ENCODE measurements at regions not wholly inside any gene's neighbourhood (a gene's known extent, or its start where the extent isn't known, plus 50 kb on each side); places are given as distances from the start of the nearest gene placed in this dataset.

GRCh38 chr7:115747174-115747573, 283.4 kb downstream of the TFEC start:
- TF ChIP-seq POLR2A (IDR thresholded peaks at IDR 0.05) (no peak), CTCF (IDR thresholded peaks at IDR 0.05) (no peak)

GRCh38 chr7:115740043-115740442, 290.5 kb downstream of the TFEC start:
- Histone ChIP-seq H3K27me3 (no peaks in the 10 kb centered on the region), H3K27ac (no peak overlapping the region), H3K9me3 (no peaks in the 10 kb centered on the region), H3K4me3 (no peak overlapping the region), H3K4me1 (peaks cover 0 to 3% (median 0%) of the 10 kb centered on the region in 4 donors), H3K36me3 (no peaks in the 10 kb centered on the region)
- TF ChIP-seq POLR2A (IDR thresholded peaks at IDR 0.05) (no peak), CTCF (IDR thresholded peaks at IDR 0.05) (no peak)
- DNase-seq (no peak), ATAC-seq (no peak)
- intact Hi-C loops (cut with DNase I), result no loop called here

More at GRCh38 chr7:115747174-115747573, 283.4 kb downstream of the TFEC start:
- Histone ChIP-seq H3K4me1 (peaks cover 0 to 5% (median 0%) of the 10 kb centered on the region in 4 donors), H3K4me3 (no peak overlapping the region), H3K36me3 (no peaks in the 10 kb centered on the region), H3K27ac (no peak overlapping the region), H3K9me3 (no peaks in the 10 kb centered on the region), H3K27me3 (no peaks in the 10 kb centered on the region)
- WGBS (ENCODE audit: insufficient coverage, low coverage, low lambda C conversion rate, missing lambda C conversion rate), result 41% methylated on average over 4 of the region's 4 CpGs
- no peak for DNase-seq
- intact Hi-C loops (cut with DNase I), result no loop called here
- no peak for ATAC-seq

GRCh38 chr7:115734641-115735040, 295.9 kb downstream of the TFEC start:
- DNase-seq (no peak), ATAC-seq (no peak)
- TF ChIP-seq POLR2A (IDR thresholded peaks at IDR 0.05), result no peak
- TF ChIP-seq CTCF (IDR thresholded peaks at IDR 0.05), result no peak
- H3K4me1 ChIP-seq, result no peaks in the 10 kb centered on the region
- intact Hi-C loops (cut with DNase I), result no loop called here
- no peak overlapping the region for H3K4me3 ChIP-seq
- H3K9me3 ChIP-seq, result no peaks in the 10 kb centered on the region
- no peak overlapping the region for H3K27ac ChIP-seq
- no peaks in the 10 kb centered on the region for H3K27me3 ChIP-seq
- WGBS (ENCODE audit: insufficient coverage, low coverage, low lambda C conversion rate, missing lambda C conversion rate), result 47% methylated on average over 3 of the region's 3 CpGs
- H3K36me3 ChIP-seq, result no peaks in the 10 kb centered on the region

- ATAC-seq (no peak), DNase-seq (no peak)
- WGBS (ENCODE audit: insufficient coverage, low coverage, low lambda C conversion rate, missing lambda C conversion rate), result 37% methylated on average over 4 of the region's 4 CpGs
- Histone ChIP-seq H3K4me3 (no peak overlapping the region), H3K4me1 (no peaks in the 10 kb centered on the region), H3K27me3 (no peaks in the 10 kb centered on the region), H3K27ac (no peak overlapping the region), H3K9me3 (no peaks in the 10 kb centered on the region), H3K36me3 (no peaks in the 10 kb centered on the region)
- TF ChIP-seq CTCF (IDR thresholded peaks at IDR 0.05), result no peak
- TF ChIP-seq POLR2A (IDR thresholded peaks at IDR 0.05), result no peak
- intact Hi-C loops (cut with DNase I), result no loop called here
These were observed 298.6 kb downstream of the TFEC start for GRCh38 chr7:115731796-115732471.

GRCh38 chr7:115728518-115728917, 302.0 kb downstream of the TFEC start:
- WGBS (ENCODE audit: insufficient coverage, low coverage, low lambda C conversion rate, missing lambda C conversion rate), result 50% methylated on average over 2 of the region's 2 CpGs
- DNase-seq, result no peak
- no peak overlapping the region for H3K4me3 ChIP-seq
- H3K27ac ChIP-seq, result no peak overlapping the region
- H3K27me3 ChIP-seq, result no peaks in the 10 kb centered on the region
- no peak for ATAC-seq
- no peak for TF ChIP-seq CTCF (IDR thresholded peaks at IDR 0.05)
- TF ChIP-seq POLR2A (IDR thresholded peaks at IDR 0.05), result no peak
- intact Hi-C loops (cut with DNase I), result no loop called here
- no peaks in the 10 kb centered on the region for H3K4me1 ChIP-seq
- H3K36me3 ChIP-seq, result no peaks in the 10 kb centered on the region
- H3K9me3 ChIP-seq, result no peaks in the 10 kb centered on the region

Data from right lobe of liver (tissue), 6 donors.